GM23338 (cell line): ENCODE measurements at regions not wholly inside any gene's neighbourhood (a gene's known extent, or its start where the extent isn't known, plus 50 kb on each side); places are given as distances from the start of the nearest gene placed in this dataset.

Experiments
- CREB1 ChIP-seq: fragments of 250-450 bp; sonication (Bioruptor Pico); IDR thresholded peaks from 2 replicates; pipeline ENCODE4 v1.5.0; 2020; ENCODE audit warnings: low read depth, mild to moderate bottlenecking, moderate library complexity
- CTCF ChIP-seq, 2 experiments: fragments of 200-600 bp in 1 of 2; sonication (generic) in 1 of 2; conservative IDR thresholded peaks; 2 replicates each; pipeline versions ENCODE4 v1.5.1 to v1.6.1; 2016 to 2017; ENCODE audit warnings: antibody characterized with exemption in 2 of 2, low read depth in 2 of 2, mild to moderate bottlenecking in 2 of 2, moderate library complexity in 1 of 2
- EZH2 ChIP-seq: fragments of 200-600 bp; sonication (generic); IDR thresholded peaks from one replicate; pipeline ENCODE4 v1.8.0; 2017; ENCODE audit warnings: antibody characterized with exemption, mild to moderate bottlenecking, low read depth; ENCODE audit not compliant: unreplicated experiment
- EZH2phosphoT487 ChIP-seq: fragments of 200-600 bp; sonication (generic); IDR thresholded peaks from one replicate; pipeline ENCODE4 v1.8.1; 2018; ENCODE audit warnings: antibody characterized with exemption; ENCODE audit not compliant: unreplicated experiment
- JUNB ChIP-seq: IDR thresholded peaks from one replicate; pipeline ENCODE4 v1.6.1; 2016; ENCODE audit warnings: antibody characterized with exemption; ENCODE audit not compliant: unreplicated experiment
- NANOG ChIP-seq: IDR thresholded peaks from 2 replicates; pipeline ENCODE4 v1.6.1; 2016; ENCODE audit warnings: antibody characterized with exemption, borderline replicate concordance
- POLR2AphosphoS5 ChIP-seq: IDR thresholded peaks from 2 replicates; pipeline ENCODE4 v1.6.1; 2016; ENCODE audit warnings: antibody characterized with exemption, low read depth
- STAT1 ChIP-seq: IDR thresholded peaks from one replicate; pipeline ENCODE4 v1.6.1; 2016; ENCODE audit warnings: antibody characterized with exemption; ENCODE audit not compliant: unreplicated experiment
- ZNF114 ChIP-seq: fragments of 250-450 bp; sonication (Bioruptor Pico); IDR thresholded peaks from 2 replicates; pipeline ENCODE4 v1.5.0; 2020; ENCODE audit warnings: mild to moderate bottlenecking, moderate library complexity
- ZNF331 ChIP-seq: fragments of 250-450 bp; sonication (Bioruptor Pico); IDR thresholded peaks from 2 replicates; pipeline ENCODE4 v1.5.0; 2020; ENCODE audit warnings: low read depth, mild to moderate bottlenecking, moderate library complexity
- TF ChIP-seq, protein P1 (sequence below): IDR thresholded peaks from 2 replicates; pipeline ENCODE4 v1.6.1; 2016; ENCODE audit warnings: antibody characterized with exemption
- TF ChIP-seq, protein P2 (sequence below): IDR thresholded peaks from one replicate; pipeline ENCODE4 v1.6.1; 2018; ENCODE audit warnings: antibody characterized with exemption; ENCODE audit not compliant: unreplicated experiment
- TF ChIP-seq, protein P3 (sequence below): fragments of 250-450 bp; sonication (Bioruptor Pico); IDR thresholded peaks from 2 replicates; pipeline ENCODE4 v1.5.0; 2020; ENCODE audit warnings: mild to moderate bottlenecking, moderate library complexity

DNA sequence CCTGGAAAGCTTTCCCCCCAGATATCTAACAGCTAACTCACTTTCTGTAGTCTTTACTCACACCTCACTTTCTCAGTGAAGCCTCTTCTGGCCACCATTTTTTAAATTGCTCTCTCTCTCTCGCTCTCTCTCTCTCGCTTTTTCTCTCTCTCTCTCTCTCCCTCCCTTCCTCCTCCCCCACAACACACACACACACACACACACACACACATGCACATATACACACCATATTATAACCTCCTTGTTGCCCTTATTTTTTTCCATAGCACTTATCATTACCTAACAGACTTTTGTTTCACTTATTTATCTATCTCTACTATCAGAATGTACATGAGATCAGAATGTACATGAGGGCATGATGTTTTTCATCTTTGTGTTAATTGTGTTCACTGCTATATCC lies 156.8 kb downstream of the DUSP6 start:
- no peak for TF ChIP-seq CTCF (conservative IDR thresholded peaks at IDR 0.05; ENCODE audit: low read depth in 2 of 2)
- TF ChIP-seq, protein P1, sequence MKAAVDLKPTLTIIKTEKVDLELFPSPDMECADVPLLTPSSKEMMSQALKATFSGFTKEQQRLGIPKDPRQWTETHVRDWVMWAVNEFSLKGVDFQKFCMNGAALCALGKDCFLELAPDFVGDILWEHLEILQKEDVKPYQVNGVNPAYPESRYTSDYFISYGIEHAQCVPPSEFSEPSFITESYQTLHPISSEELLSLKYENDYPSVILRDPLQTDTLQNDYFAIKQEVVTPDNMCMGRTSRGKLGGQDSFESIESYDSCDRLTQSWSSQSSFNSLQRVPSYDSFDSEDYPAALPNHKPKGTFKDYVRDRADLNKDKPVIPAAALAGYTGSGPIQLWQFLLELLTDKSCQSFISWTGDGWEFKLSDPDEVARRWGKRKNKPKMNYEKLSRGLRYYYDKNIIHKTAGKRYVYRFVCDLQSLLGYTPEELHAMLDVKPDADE: no peak
- no peak for TF ChIP-seq EZH2
- TF ChIP-seq CREB1 (CRISPR knock-in tag): no peak
- TF ChIP-seq POLR2AphosphoS5: no peak
- no peak for TF ChIP-seq JUNB
- no peak for TF ChIP-seq ZNF331 (CRISPR knock-in tag)
- TF ChIP-seq, protein P2, sequence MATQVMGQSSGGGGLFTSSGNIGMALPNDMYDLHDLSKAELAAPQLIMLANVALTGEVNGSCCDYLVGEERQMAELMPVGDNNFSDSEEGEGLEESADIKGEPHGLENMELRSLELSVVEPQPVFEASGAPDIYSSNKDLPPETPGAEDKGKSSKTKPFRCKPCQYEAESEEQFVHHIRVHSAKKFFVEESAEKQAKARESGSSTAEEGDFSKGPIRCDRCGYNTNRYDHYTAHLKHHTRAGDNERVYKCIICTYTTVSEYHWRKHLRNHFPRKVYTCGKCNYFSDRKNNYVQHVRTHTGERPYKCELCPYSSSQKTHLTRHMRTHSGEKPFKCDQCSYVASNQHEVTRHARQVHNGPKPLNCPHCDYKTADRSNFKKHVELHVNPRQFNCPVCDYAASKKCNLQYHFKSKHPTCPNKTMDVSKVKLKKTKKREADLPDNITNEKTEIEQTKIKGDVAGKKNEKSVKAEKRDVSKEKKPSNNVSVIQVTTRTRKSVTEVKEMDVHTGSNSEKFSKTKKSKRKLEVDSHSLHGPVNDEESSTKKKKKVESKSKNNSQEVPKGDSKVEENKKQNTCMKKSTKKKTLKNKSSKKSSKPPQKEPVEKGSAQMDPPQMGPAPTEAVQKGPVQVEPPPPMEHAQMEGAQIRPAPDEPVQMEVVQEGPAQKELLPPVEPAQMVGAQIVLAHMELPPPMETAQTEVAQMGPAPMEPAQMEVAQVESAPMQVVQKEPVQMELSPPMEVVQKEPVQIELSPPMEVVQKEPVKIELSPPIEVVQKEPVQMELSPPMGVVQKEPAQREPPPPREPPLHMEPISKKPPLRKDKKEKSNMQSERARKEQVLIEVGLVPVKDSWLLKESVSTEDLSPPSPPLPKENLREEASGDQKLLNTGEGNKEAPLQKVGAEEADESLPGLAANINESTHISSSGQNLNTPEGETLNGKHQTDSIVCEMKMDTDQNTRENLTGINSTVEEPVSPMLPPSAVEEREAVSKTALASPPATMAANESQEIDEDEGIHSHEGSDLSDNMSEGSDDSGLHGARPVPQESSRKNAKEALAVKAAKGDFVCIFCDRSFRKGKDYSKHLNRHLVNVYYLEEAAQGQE: no peak
- TF ChIP-seq ZNF114 (CRISPR knock-in tag): no peak
- TF ChIP-seq STAT1: no peak
- TF ChIP-seq NANOG: no peak
- no peak for TF ChIP-seq EZH2phosphoT487
- TF ChIP-seq, protein P3, sequence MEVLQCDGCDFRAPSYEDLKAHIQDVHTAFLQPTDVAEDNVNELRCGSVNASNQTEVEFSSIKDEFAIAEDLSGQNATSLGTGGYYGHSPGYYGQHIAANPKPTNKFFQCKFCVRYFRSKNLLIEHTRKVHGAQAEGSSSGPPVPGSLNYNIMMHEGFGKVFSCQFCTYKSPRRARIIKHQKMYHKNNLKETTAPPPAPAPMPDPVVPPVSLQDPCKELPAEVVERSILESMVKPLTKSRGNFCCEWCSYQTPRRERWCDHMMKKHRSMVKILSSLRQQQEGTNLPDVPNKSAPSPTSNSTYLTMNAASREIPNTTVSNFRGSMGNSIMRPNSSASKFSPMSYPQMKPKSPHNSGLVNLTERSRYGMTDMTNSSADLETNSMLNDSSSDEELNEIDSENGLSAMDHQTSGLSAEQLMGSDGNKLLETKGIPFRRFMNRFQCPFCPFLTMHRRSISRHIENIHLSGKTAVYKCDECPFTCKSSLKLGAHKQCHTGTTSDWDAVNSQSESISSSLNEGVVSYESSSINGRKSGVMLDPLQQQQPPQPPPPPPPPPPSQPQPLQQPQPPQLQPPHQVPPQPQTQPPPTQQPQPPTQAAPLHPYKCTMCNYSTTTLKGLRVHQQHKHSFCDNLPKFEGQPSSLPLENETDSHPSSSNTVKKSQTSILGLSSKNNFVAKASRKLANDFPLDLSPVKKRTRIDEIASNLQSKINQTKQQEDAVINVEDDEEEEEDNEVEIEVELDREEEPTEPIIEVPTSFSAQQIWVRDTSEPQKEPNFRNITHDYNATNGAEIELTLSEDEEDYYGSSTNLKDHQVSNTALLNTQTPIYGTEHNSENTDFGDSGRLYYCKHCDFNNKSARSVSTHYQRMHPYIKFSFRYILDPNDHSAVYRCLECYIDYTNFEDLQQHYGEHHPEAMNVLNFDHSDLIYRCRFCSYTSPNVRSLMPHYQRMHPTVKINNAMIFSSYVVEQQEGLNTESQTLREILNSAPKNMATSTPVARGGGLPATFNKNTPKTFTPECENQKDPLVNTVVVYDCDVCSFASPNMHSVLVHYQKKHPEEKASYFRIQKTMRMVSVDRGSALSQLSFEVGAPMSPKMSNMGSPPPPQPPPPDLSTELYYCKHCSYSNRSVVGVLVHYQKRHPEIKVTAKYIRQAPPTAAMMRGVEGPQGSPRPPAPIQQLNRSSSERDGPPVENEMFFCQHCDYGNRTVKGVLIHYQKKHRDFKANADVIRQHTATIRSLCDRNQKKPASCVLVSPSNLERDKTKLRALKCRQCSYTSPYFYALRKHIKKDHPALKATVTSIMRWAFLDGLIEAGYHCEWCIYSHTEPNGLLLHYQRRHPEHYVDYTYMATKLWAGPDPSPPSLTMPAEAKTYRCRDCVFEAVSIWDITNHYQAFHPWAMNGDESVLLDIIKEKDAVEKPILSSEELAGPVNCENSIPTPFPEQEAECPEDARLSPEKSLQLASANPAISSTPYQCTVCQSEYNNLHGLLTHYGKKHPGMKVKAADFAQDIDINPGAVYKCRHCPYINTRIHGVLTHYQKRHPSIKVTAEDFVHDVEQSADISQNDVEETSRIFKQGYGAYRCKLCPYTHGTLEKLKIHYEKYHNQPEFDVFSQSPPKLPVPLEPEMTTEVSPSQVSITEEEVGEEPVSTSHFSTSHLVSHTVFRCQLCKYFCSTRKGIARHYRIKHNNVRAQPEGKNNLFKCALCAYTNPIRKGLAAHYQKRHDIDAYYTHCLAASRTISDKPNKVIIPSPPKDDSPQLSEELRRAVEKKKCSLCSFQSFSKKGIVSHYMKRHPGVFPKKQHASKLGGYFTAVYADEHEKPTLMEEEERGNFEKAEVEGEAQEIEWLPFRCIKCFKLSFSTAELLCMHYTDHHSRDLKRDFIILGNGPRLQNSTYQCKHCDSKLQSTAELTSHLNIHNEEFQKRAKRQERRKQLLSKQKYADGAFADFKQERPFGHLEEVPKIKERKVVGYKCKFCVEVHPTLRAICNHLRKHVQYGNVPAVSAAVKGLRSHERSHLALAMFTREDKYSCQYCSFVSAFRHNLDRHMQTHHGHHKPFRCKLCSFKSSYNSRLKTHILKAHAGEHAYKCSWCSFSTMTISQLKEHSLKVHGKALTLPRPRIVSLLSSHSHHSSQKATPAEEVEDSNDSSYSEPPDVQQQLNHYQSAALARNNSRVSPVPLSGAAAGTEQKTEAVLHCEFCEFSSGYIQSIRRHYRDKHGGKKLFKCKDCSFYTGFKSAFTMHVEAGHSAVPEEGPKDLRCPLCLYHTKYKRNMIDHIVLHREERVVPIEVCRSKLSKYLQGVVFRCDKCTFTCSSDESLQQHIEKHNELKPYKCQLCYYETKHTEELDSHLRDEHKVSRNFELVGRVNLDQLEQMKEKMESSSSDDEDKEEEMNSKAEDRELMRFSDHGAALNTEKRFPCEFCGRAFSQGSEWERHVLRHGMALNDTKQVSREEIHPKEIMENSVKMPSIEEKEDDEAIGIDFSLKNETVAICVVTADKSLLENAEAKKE (CRISPR knock-in tag): no peak
